Smooth muscle cell (in vitro differentiated cells): ENCODE measurements at regions not wholly inside any gene's neighbourhood (a gene's known extent, or its start where the extent isn't known, plus 50 kb on each side); places are given as distances from the start of the nearest gene placed in this dataset.

Source experiments
- DNase-seq: peaks from one replicate; lab custom pipeline; 2025; ENCODE audit not compliant: unreplicated experiment; lab: John Stamatoyannopoulos, UW
- H2AFZ ChIP-seq: fragments of 200-600 bp; sonication (generic); 2 replicates; pipeline ENCODE4 v1.6.0; 2016; ENCODE audit warnings: antibody characterized with exemption, low read depth, mild to moderate bottlenecking
- H3F3A ChIP-seq: fragments of 200-600 bp; sonication (generic); 2 replicates; pipeline ENCODE4 v1.6.0; 2017; ENCODE audit warnings: antibody characterized with exemption, low read depth
- H3K27ac ChIP-seq: fragments of 200-600 bp; sonication (generic); 2 replicates; pipeline ENCODE4 v1.5.1; 2016; ENCODE audit warnings: low read depth, mild to moderate bottlenecking
- H3K27me3 ChIP-seq: fragments of 200-600 bp; sonication (generic); 2 replicates; pipeline ENCODE4 v1.6.1; 2016; ENCODE audit warnings: low read depth, mild to moderate bottlenecking
- H3K36me3 ChIP-seq: fragments of 200-600 bp; sonication (generic); 2 replicates; pipeline ENCODE4 v1.5.1; 2016; ENCODE audit warnings: low read depth
- H3K4me1 ChIP-seq: fragments of 200-600 bp; sonication (generic); 2 replicates; pipeline ENCODE4 v1.5.1; 2016; ENCODE audit warnings: low read depth
- H3K4me2 ChIP-seq: fragments of 200-600 bp; sonication (generic); 2 replicates; pipeline ENCODE4 v1.6.0; 2016; ENCODE audit warnings: mild to moderate bottlenecking
- H3K4me3 ChIP-seq: fragments of 200-600 bp; sonication (generic); 2 replicates; pipeline ENCODE4 v1.5.1; 2016; ENCODE audit warnings: mild to moderate bottlenecking
- H3K79me2 ChIP-seq: fragments of 200-600 bp; sonication (generic); 2 replicates; pipeline ENCODE4 v1.6.0; 2016; ENCODE audit warnings: low read depth, mild to moderate bottlenecking
- H3K9ac ChIP-seq: fragments of 200-600 bp; sonication (generic); 2 replicates; pipeline ENCODE4 v1.6.0; 2016; ENCODE audit warnings: low read depth
- H3K9me3 ChIP-seq: fragments of 200-600 bp; sonication (generic); replicated peaks from 2 replicates; pipeline ENCODE4 v1.5.1; 2016; ENCODE audit warnings: low read depth
- H4K20me1 ChIP-seq: fragments of 200-600 bp; sonication (generic); 2 replicates; pipeline ENCODE4 v1.6.0; 2016; ENCODE audit warnings: low read depth
- CTCF ChIP-seq: fragments of 200-600 bp; sonication (generic); IDR thresholded peaks from 2 replicates; pipeline ENCODE4 v1.5.1; 2017; ENCODE audit warnings: borderline replicate concordance, mild to moderate bottlenecking, antibody characterized with exemption; ENCODE audit not compliant: insufficient read depth, poor library complexity, severe bottlenecking
- WGBS: methylation state at CpG from one replicate; pipeline ENCODE4 v1.1.7; 2016; ENCODE audit warnings: low lambda C conversion rate; 5-methylcytosine and 5-hydroxymethylcytosine counted together

- Histone ChIP-seq H3K4me1 (no peaks in the 10 kb centered on the region), H3K79me2 (no peaks in the 10 kb centered on the region), H3K4me2 (no peak overlapping the region), H3K36me3 (no peaks in the 10 kb centered on the region), H3K27ac (no peak overlapping the region), H3K4me3 (no peak overlapping the region), H3K9ac (no peak overlapping the region), H3K9me3 (no peaks in the 10 kb centered on the region), H2AFZ (no peak overlapping the region), H3F3A (no peaks in the 10 kb centered on the region), H3K27me3 (no peaks in the 10 kb centered on the region), H4K20me1 (no peaks in the 10 kb centered on the region)
- 93% methylated on average over 5 of the region's 5 CpGs for WGBS
- DNase-seq, result no peak
- no peak for TF ChIP-seq CTCF
Measured at GRCh38 chr4:63123441-63123840, 1285.8 kb downstream of the TECRL start.

GRCh38 chr4:63122955-63123354 lies 1286.3 kb downstream of the TECRL start:
- Histone ChIP-seq H3K4me3 (no peak overlapping the region), H3K79me2 (no peaks in the 10 kb centered on the region), H3K4me2 (no peak overlapping the region), H3F3A (no peaks in the 10 kb centered on the region), H3K36me3 (no peaks in the 10 kb centered on the region), H3K9ac (no peak overlapping the region), H3K9me3 (no peaks in the 10 kb centered on the region), H4K20me1 (no peaks in the 10 kb centered on the region), H3K27ac (no peak overlapping the region), H3K27me3 (no peaks in the 10 kb centered on the region), H3K4me1 (no peaks in the 10 kb centered on the region), H2AFZ (no peak overlapping the region)
- 100% methylated on average over 2 of the region's 2 CpGs for WGBS
- no peak for TF ChIP-seq CTCF
- DNase-seq, result no peak

- WGBS, result 89% methylated on average over 3 of the region's 3 CpGs
Measured at GRCh38 chr4:63106600-63106999, 1302.7 kb downstream of the TECRL start.

More at GRCh38 chr4:63106600-63106999, 1302.7 kb downstream of the TECRL start:
- no peaks in the 10 kb centered on the region for H4K20me1 ChIP-seq
- no peaks in the 10 kb centered on the region for H3K79me2 ChIP-seq
- H3K4me2 ChIP-seq, result no peak overlapping the region
- H3K9ac ChIP-seq, result no peak overlapping the region
- no peaks in the 10 kb centered on the region for H3F3A ChIP-seq
- H3K36me3 ChIP-seq, result no peaks in the 10 kb centered on the region
- H2AFZ ChIP-seq, result no peak overlapping the region
- no peak for TF ChIP-seq CTCF
- no peaks in the 10 kb centered on the region for H3K27me3 ChIP-seq
- no peak overlapping the region for H3K27ac ChIP-seq
- H3K4me3 ChIP-seq, result no peak overlapping the region
- H3K9me3 ChIP-seq, result no peaks in the 10 kb centered on the region
- no peaks in the 10 kb centered on the region for H3K4me1 ChIP-seq
- no peak for DNase-seq
